K562 (cell line): ENCODE measurements at regions not wholly inside any gene's neighbourhood (a gene's known extent, or its start where the extent isn't known, plus 50 kb on each side); places are given as distances from the start of the nearest gene placed in this dataset.

Experiments
- ATAC-seq: fragments of 200-7000 bp; cut with Tn5 transposase; 3 replicates; pipeline ENCODE4 v1.9.1; 2020; ENCODE audit warnings: moderate library complexity
- BruUV-seq: library from RNA; stranded (reverse); fragments of 400-500 nt; replicated peaks from 2 replicates; lab custom pipeline; 2021; lab: Mats Ljungman, UMichigan
- CTCF ChIA-PET: fragments of 300-600 bp; formaldehyde crosslinking; extraction: SDS; loops from one replicate; lab custom pipeline; 2021; ENCODE audit warnings: low intra/inter-chr PET ratio; lab: Yijun Ruan, JAX
- POLR2A ChIA-PET: fragments of 300-600, 350-650 bp; sonication (Branson Sonifier 250); formaldehyde crosslinking; extraction: SDS; loops from one replicate; lab custom pipeline; 2021; ENCODE audit warnings: antibody characterized with exemption, inconsistent platforms; lab: Yijun Ruan, JAX
- DNase-seq, 4 experiments: peaks; one replicate each; pipeline versions ENCODE4 v3.0.0 to v3.0.0-alpha.2; 2011 to 2018; ENCODE audit warnings: low spot score in 3 of 4, mixed read lengths in 3 of 4; ENCODE audit errors: extremely low read depth in 1 of 4
- FAIRE-seq: peaks from 2 replicates; lab custom pipeline; 2011; peaks lifted over from hg19 to GRCh38; lab: Jason Lieb, UNC
- H2AFZ ChIP-seq: 2 replicates; pipeline ENCODE4 v1.6.0; 2011; ENCODE audit warnings: low read depth, low read length, control low read depth, inconsistent platforms
- H3K27ac ChIP-seq: fragments of 200-600 bp; 3 replicates; pipeline ENCODE4 v1.8.0; 2011; ENCODE audit warnings: low read depth, mild to moderate bottlenecking, control low read depth, inconsistent platforms, low read length, moderate library complexity, mixed read lengths; ENCODE audit errors: extremely low read depth
- H3K27me3 ChIP-seq, 2 experiments: fragments of 300-600 bp in 1 of 2; 2 replicates in 1 of 2; 3 replicates in 1 of 2; pipeline versions ENCODE4 v1.6.0 to v1.8.0; 2011; ENCODE audit warnings: inconsistent platforms in 2 of 2, low read length in 2 of 2, mild to moderate bottlenecking in 1 of 2, mixed read lengths in 1 of 2, moderate library complexity in 1 of 2; ENCODE audit not compliant: control insufficient read depth in 2 of 2, insufficient read depth in 2 of 2
- H3K36me3 ChIP-seq: fragments of 300-600 bp; 3 replicates; pipeline ENCODE4 v1.8.0; 2011; ENCODE audit warnings: mild to moderate bottlenecking, low read length, inconsistent platforms; ENCODE audit not compliant: control insufficient read depth, insufficient read depth
- H3K4me1 ChIP-seq, 2 experiments: fragments of 200-600 bp in 1 of 2; replicated peaks in 1 of 2; 2 replicates in 1 of 2; 3 replicates in 1 of 2; pipeline versions ENCODE4 v1.5.1 to v1.8.0; 2011; ENCODE audit warnings: inconsistent platforms in 2 of 2, low read length in 2 of 2, mild to moderate bottlenecking in 1 of 2, mixed read lengths in 1 of 2, moderate library complexity in 1 of 2; ENCODE audit not compliant: control insufficient read depth in 2 of 2, insufficient read depth in 2 of 2
- H3K4me2 ChIP-seq: 2 replicates; pipeline ENCODE4 v1.6.1; 2011; ENCODE audit warnings: low read length, control low read depth, inconsistent platforms, mixed read lengths; ENCODE audit not compliant: insufficient read depth
- H3K4me3 ChIP-seq: fragments of 200-600 bp; sonication (generic), shearing (Covaris generic); 2 replicates; pipeline ENCODE4 v1.5.1; 2016; ENCODE audit warnings: control low read depth, inconsistent platforms
- H3K79me2 ChIP-seq: fragments of 200-600 bp; 3 replicates; pipeline ENCODE4 v1.8.0; 2011; ENCODE audit warnings: low read length, inconsistent platforms; ENCODE audit not compliant: control insufficient read depth, insufficient read depth
- H3K9ac ChIP-seq, 2 experiments: 2 replicates each; pipeline versions ENCODE4 v1.6.0 to v1.6.1; 2011; ENCODE audit warnings: low read depth in 2 of 2, low read length in 2 of 2, control low read depth in 1 of 2, inconsistent platforms in 1 of 2, mild to moderate bottlenecking in 1 of 2, mixed read lengths in 1 of 2; ENCODE audit not compliant: insufficient read depth in 1 of 2
- H3K9me1 ChIP-seq: one replicate; pipeline ENCODE4 v1.6.0; 2011; ENCODE audit warnings: inconsistent platforms, mild to moderate bottlenecking, low read length, moderate library complexity; ENCODE audit not compliant: control insufficient read depth, insufficient read depth
- H3K9me3 ChIP-seq: replicated peaks from 2 replicates; pipeline ENCODE4 v1.5.1; 2011; ENCODE audit warnings: low read depth, low read length, inconsistent platforms; ENCODE audit not compliant: control insufficient read depth, insufficient read depth
- H4K20me1 ChIP-seq: replicated peaks from 2 replicates; pipeline ENCODE4 v1.6.1; 2011; ENCODE audit warnings: low read length, inconsistent platforms, mixed read lengths; ENCODE audit not compliant: control insufficient read depth, insufficient read depth
- CREBBP ChIP-seq: IDR thresholded peaks from one replicate; pipeline ENCODE4 v1.6.1; 2012; ENCODE audit warnings: low read depth, mild to moderate bottlenecking, control low read depth, inconsistent platforms, low read length
- EP400 ChIP-seq: fragments of 450-650 bp; IDR thresholded peaks from 2 replicates; pipeline ENCODE4 v1.6.1; 2017; ENCODE audit warnings: antibody characterized with exemption, mild to moderate bottlenecking, moderate library complexity
- EZH2 ChIP-seq: IDR thresholded peaks from 2 replicates; pipeline ENCODE4 v1.6.1; 2012; ENCODE audit warnings: low read depth, mild to moderate bottlenecking, inconsistent platforms, low read length, borderline replicate concordance
- GATAD2B ChIP-seq: fragments of 450-650 bp; IDR thresholded peaks from 2 replicates; pipeline ENCODE4 v1.6.1; 2017; ENCODE audit warnings: mild to moderate bottlenecking, borderline replicate concordance
- REST ChIP-seq, 2 experiments: fragments of 450-650 bp; formaldehyde crosslinking in 1 of 2; IDR thresholded peaks; 2 replicates each; pipeline versions ENCODE4 v1.4.0 to v1.6.1; 2014 to 2020; ENCODE audit warnings: mild to moderate bottlenecking in 2 of 2, borderline replicate concordance in 1 of 2, low read depth in 1 of 2
- ZFP1 ChIP-seq: fragments of 450-650 bp; formaldehyde crosslinking; IDR thresholded peaks from 2 replicates; pipeline ENCODE4 v1.4.0; 2020; ENCODE audit warnings: mild to moderate bottlenecking, mixed read lengths
- ZNF584 ChIP-seq: fragments of 200-800 bp; sonication (Bioruptor generic); IDR thresholded peaks from 2 replicates; pipeline ENCODE4 v1.6.1; 2016; ENCODE audit warnings: low read depth, mild to moderate bottlenecking, missing genetic modification characterization, missing compliant biosample characterization
- WGBS: fragments of 100-300 bp; shearing (Covaris generic); methylation state at CpG from one replicate; pipeline ENCODE4 v1.1.6; 2016; ENCODE audit warnings: low coverage, mixed read lengths; ENCODE audit not compliant: insufficient coverage; ENCODE audit errors: missing lambda C conversion rate; 5-methylcytosine and 5-hydroxymethylcytosine counted together
- in situ Hi-C: fragments of 300-500 bp; cut with MboI; formaldehyde crosslinking; loops from 4 replicates; pipeline ENCODE4 v1.15.0; 2018; ENCODE audit warnings: inconsistent platforms, mixed read lengths
- intact Hi-C: fragments of 100-400 bp; cut with micrococcal nuclease; formaldehyde crosslinking; loops from 2 replicates; pipeline ENCODE4 v1.14.2; 2022
- TF ChIP-seq, protein P1 (sequence below): fragments of 250-450 bp; sonication (Bioruptor Pico); IDR thresholded peaks from 2 replicates; pipeline ENCODE4 v1.5.0; 2022; ENCODE audit warnings: mild to moderate bottlenecking
- TF ChIP-seq, protein P2 (sequence below): fragments of 450-650 bp; IDR thresholded peaks from 2 replicates; pipeline ENCODE4 v1.6.1; 2014; ENCODE audit warnings: low read depth, mild to moderate bottlenecking, moderate library complexity, borderline replicate concordance

- BruUV-seq: no TSS peak
- Histone ChIP-seq H3K36me3 (no peaks in the 10 kb centered on the region), H2AFZ (no peak overlapping the region), H3K9ac (no peak overlapping the region), H3K9me3 (no peaks in the 10 kb centered on the region), H3K4me3 (no peak overlapping the region), H4K20me1 (no peaks in the 10 kb centered on the region), H3K9me1 (no peaks in the 10 kb centered on the region), H3K4me2 (no peak overlapping the region), H3K79me2 (no peaks in the 10 kb centered on the region), H3K4me1 (no peaks in the 10 kb centered on the region), H3K27ac (no peak overlapping the region), H3K27me3 (no peaks in the 10 kb centered on the region)
- in situ Hi-C loops (no loop called here), intact Hi-C loops (no loop called here)
- DNase-seq (no peak), FAIRE-seq (no peak), ATAC-seq (no peak)
- WGBS: 1% methylated on average over 5 of the region's 5 CpGs
- ChIA-PET POLR2A (no interaction called here), CTCF (no interaction called here)
- TF ChIP-seq ZFP1 (no peak), REST (IDR thresholded peaks at IDR 0.05; ENCODE audit: borderline replicate concordance) (no peak), REST (CRISPR knock-in tag; IDR thresholded peaks at IDR 0.05; ENCODE audit: low read depth) (no peak), GATAD2B (no peak), EP400 (no peak), EZH2 (no peak), ZNF584 (CRISPR knock-in tag) (no peak), CREBBP (no peak)
- TF ChIP-seq, protein P1, sequence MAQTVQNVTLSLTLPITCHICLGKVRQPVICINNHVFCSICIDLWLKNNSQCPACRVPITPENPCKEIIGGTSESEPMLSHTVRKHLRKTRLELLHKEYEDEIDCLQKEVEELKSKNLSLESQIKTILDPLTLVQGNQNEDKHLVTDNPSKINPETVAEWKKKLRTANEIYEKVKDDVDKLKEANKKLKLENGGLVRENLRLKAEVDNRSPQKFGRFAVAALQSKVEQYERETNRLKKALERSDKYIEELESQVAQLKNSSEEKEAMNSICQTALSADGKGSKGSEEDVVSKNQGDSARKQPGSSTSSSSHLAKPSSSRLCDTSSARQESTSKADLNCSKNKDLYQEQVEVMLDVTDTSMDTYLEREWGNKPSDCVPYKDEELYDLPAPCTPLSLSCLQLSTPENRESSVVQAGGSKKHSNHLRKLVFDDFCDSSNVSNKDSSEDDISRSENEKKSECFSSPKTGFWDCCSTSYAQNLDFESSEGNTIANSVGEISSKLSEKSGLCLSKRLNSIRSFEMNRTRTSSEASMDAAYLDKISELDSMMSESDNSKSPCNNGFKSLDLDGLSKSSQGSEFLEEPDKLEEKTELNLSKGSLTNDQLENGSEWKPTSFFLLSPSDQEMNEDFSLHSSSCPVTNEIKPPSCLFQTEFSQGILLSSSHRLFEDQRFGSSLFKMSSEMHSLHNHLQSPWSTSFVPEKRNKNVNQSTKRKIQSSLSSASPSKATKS: no peak
- TF ChIP-seq, protein P2, sequence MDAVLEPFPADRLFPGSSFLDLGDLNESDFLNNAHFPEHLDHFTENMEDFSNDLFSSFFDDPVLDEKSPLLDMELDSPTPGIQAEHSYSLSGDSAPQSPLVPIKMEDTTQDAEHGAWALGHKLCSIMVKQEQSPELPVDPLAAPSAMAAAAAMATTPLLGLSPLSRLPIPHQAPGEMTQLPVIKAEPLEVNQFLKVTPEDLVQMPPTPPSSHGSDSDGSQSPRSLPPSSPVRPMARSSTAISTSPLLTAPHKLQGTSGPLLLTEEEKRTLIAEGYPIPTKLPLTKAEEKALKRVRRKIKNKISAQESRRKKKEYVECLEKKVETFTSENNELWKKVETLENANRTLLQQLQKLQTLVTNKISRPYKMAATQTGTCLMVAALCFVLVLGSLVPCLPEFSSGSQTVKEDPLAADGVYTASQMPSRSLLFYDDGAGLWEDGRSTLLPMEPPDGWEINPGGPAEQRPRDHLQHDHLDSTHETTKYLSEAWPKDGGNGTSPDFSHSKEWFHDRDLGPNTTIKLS: no peak
Measured at GRCh38 chr5:125317536-125317995, 571.1 kb upstream of the ZNF608 start.
